ENCODE measurements at regions not wholly inside any gene's neighbourhood (a gene's known extent, or its start where the extent isn't known, plus 50 kb on each side); places are given as distances from the start of the nearest gene placed in this dataset.

GRCh38 chr20:11849976-11850670 is 67.6 kb upstream of the BTBD3 start (continued):
- TF ChIP-seq CHD7 (IDR thresholded peaks at IDR 0.05; ENCODE audit: insufficient replicate concordance, low read length) (no peak), EZH2 (IDR thresholded peaks at IDR 0.05; ENCODE audit: low read depth, low read length, severe bottlenecking) (no peak), SIX5 (IDR thresholded peaks at IDR 0.05; ENCODE audit: low read depth, low read length) (no peak), MAFK (IDR thresholded peaks at IDR 0.05; ENCODE audit: low read depth, low read length) (no peak), ATF3 (IDR thresholded peaks at IDR 0.05; ENCODE audit: insufficient read depth, low read depth, low read length) (no peak), RFX5 (IDR thresholded peaks at IDR 0.05; ENCODE audit: borderline replicate concordance, low read depth, low read length) (no peak), CTBP2 (IDR thresholded peaks at IDR 0.05; ENCODE audit: borderline replicate concordance, insufficient read depth, insufficient read length, low read length) (no peak), EGR1 (IDR thresholded peaks at IDR 0.05; ENCODE audit: borderline replicate concordance, low read depth, low read length) (no peak), RBBP5 (IDR thresholded peaks at IDR 0.05; ENCODE audit: borderline replicate concordance, low read depth, low read length) (no peak), CBX8 (IDR thresholded peaks at IDR 0.05; ENCODE audit: borderline replicate concordance, low read depth, low read length) (no peak)

Data from H1 (cell line).